K562 (cell line): ENCODE measurements at regions not wholly inside any gene's neighbourhood (a gene's known extent, or its start where the extent isn't known, plus 50 kb on each side); places are given as distances from the start of the nearest gene placed in this dataset.

Experiments used
- ATAC-seq: fragments of 200-7000 bp; cut with Tn5 transposase; 3 replicates; pipeline ENCODE4 v1.9.1; 2020; ENCODE audit warnings: moderate library complexity
- BruUV-seq: library from RNA; stranded (reverse); fragments of 400-500 nt; replicated peaks from 2 replicates; lab custom pipeline; 2021; lab: Mats Ljungman, UMichigan
- CTCF ChIA-PET: fragments of 300-600 bp; formaldehyde crosslinking; extraction: SDS; loops from one replicate; lab custom pipeline; 2021; ENCODE audit warnings: low intra/inter-chr PET ratio; lab: Yijun Ruan, JAX
- POLR2A ChIA-PET: fragments of 300-600, 350-650 bp; sonication (Branson Sonifier 250); formaldehyde crosslinking; extraction: SDS; loops from one replicate; lab custom pipeline; 2021; ENCODE audit warnings: antibody characterized with exemption, inconsistent platforms; lab: Yijun Ruan, JAX
- DNase-seq, 4 experiments: peaks; one replicate each; pipeline versions ENCODE4 v3.0.0 to v3.0.0-alpha.2; 2011 to 2018; ENCODE audit warnings: low spot score in 3 of 4, mixed read lengths in 3 of 4; ENCODE audit errors: extremely low read depth in 1 of 4
- FAIRE-seq: peaks from 2 replicates; lab custom pipeline; 2011; peaks lifted over from hg19 to GRCh38; lab: Jason Lieb, UNC
- H2AFZ ChIP-seq: 2 replicates; pipeline ENCODE4 v1.6.0; 2011; ENCODE audit warnings: low read depth, low read length, control low read depth, inconsistent platforms
- H3K27ac ChIP-seq: fragments of 200-600 bp; 3 replicates; pipeline ENCODE4 v1.8.0; 2011; ENCODE audit warnings: low read depth, mild to moderate bottlenecking, control low read depth, inconsistent platforms, low read length, moderate library complexity, mixed read lengths; ENCODE audit errors: extremely low read depth
- H3K27me3 ChIP-seq, 2 experiments: fragments of 300-600 bp in 1 of 2; 2 replicates in 1 of 2; 3 replicates in 1 of 2; pipeline versions ENCODE4 v1.6.0 to v1.8.0; 2011; ENCODE audit warnings: inconsistent platforms in 2 of 2, low read length in 2 of 2, mild to moderate bottlenecking in 1 of 2, mixed read lengths in 1 of 2, moderate library complexity in 1 of 2; ENCODE audit not compliant: control insufficient read depth in 2 of 2, insufficient read depth in 2 of 2
- H3K36me3 ChIP-seq: fragments of 300-600 bp; 3 replicates; pipeline ENCODE4 v1.8.0; 2011; ENCODE audit warnings: mild to moderate bottlenecking, low read length, inconsistent platforms; ENCODE audit not compliant: control insufficient read depth, insufficient read depth
- H3K4me1 ChIP-seq, 2 experiments: fragments of 200-600 bp in 1 of 2; replicated peaks in 1 of 2; 2 replicates in 1 of 2; 3 replicates in 1 of 2; pipeline versions ENCODE4 v1.5.1 to v1.8.0; 2011; ENCODE audit warnings: inconsistent platforms in 2 of 2, low read length in 2 of 2, mild to moderate bottlenecking in 1 of 2, mixed read lengths in 1 of 2, moderate library complexity in 1 of 2; ENCODE audit not compliant: control insufficient read depth in 2 of 2, insufficient read depth in 2 of 2
- H3K4me2 ChIP-seq: 2 replicates; pipeline ENCODE4 v1.6.1; 2011; ENCODE audit warnings: low read length, control low read depth, inconsistent platforms, mixed read lengths; ENCODE audit not compliant: insufficient read depth
- H3K4me3 ChIP-seq: fragments of 200-600 bp; sonication (generic), shearing (Covaris generic); 2 replicates; pipeline ENCODE4 v1.5.1; 2016; ENCODE audit warnings: control low read depth, inconsistent platforms
- H3K79me2 ChIP-seq: fragments of 200-600 bp; 3 replicates; pipeline ENCODE4 v1.8.0; 2011; ENCODE audit warnings: low read length, inconsistent platforms; ENCODE audit not compliant: control insufficient read depth, insufficient read depth
- H3K9ac ChIP-seq, 2 experiments: 2 replicates each; pipeline versions ENCODE4 v1.6.0 to v1.6.1; 2011; ENCODE audit warnings: low read depth in 2 of 2, low read length in 2 of 2, control low read depth in 1 of 2, inconsistent platforms in 1 of 2, mild to moderate bottlenecking in 1 of 2, mixed read lengths in 1 of 2; ENCODE audit not compliant: insufficient read depth in 1 of 2
- H3K9me1 ChIP-seq: one replicate; pipeline ENCODE4 v1.6.0; 2011; ENCODE audit warnings: inconsistent platforms, mild to moderate bottlenecking, low read length, moderate library complexity; ENCODE audit not compliant: control insufficient read depth, insufficient read depth
- H3K9me3 ChIP-seq: replicated peaks from 2 replicates; pipeline ENCODE4 v1.5.1; 2011; ENCODE audit warnings: low read depth, low read length, inconsistent platforms; ENCODE audit not compliant: control insufficient read depth, insufficient read depth
- H4K20me1 ChIP-seq: replicated peaks from 2 replicates; pipeline ENCODE4 v1.6.1; 2011; ENCODE audit warnings: low read length, inconsistent platforms, mixed read lengths; ENCODE audit not compliant: control insufficient read depth, insufficient read depth
- BCOR ChIP-seq: fragments of 450-650 bp; IDR thresholded peaks from 2 replicates; pipeline ENCODE4 v1.6.1; 2016
- CHD7 ChIP-seq: fragments of 200-600 bp; sonication (generic); IDR thresholded peaks from one replicate; pipeline ENCODE4 v1.6.1; 2012; ENCODE audit warnings: mild to moderate bottlenecking, low read depth, low read length, inconsistent platforms
- MCM7 ChIP-seq, 2 experiments: fragments of 450-650 bp; IDR thresholded peaks; 2 replicates each; pipeline ENCODE4 v1.6.1; 2016 to 2018
- MNT ChIP-seq, 2 experiments: fragments of 450-650 bp; conservative IDR thresholded peaks; 2 replicates each; pipeline ENCODE4 v1.6.1; 2017; ENCODE audit warnings: mild to moderate bottlenecking in 2 of 2, moderate library complexity in 2 of 2
- TCF7 ChIP-seq: sonication (generic); IDR thresholded peaks from 2 replicates; pipeline ENCODE4 v1.6.1; 2016; ENCODE audit warnings: antibody characterized with exemption, borderline replicate concordance
- ZNF644 ChIP-seq: fragments of 200-800 bp; sonication (Bioruptor generic); IDR thresholded peaks from 2 replicates; pipeline ENCODE4 v1.6.1; 2016; ENCODE audit warnings: low read depth, missing genetic modification characterization, missing compliant biosample characterization
- WGBS: fragments of 100-300 bp; shearing (Covaris generic); methylation state at CpG from one replicate; pipeline ENCODE4 v1.1.6; 2016; ENCODE audit warnings: low coverage, mixed read lengths; ENCODE audit not compliant: insufficient coverage; ENCODE audit errors: missing lambda C conversion rate; 5-methylcytosine and 5-hydroxymethylcytosine counted together
- in situ Hi-C: fragments of 300-500 bp; cut with MboI; formaldehyde crosslinking; loops from 4 replicates; pipeline ENCODE4 v1.15.0; 2018; ENCODE audit warnings: inconsistent platforms, mixed read lengths
- intact Hi-C: fragments of 100-400 bp; cut with micrococcal nuclease; formaldehyde crosslinking; loops from 2 replicates; pipeline ENCODE4 v1.14.2; 2022

GRCh38 chr10:105559333-105560097 is 918.4 kb downstream of the SORCS3 start:
- no TSS peak for BruUV-seq
- FAIRE-seq (no peak), ATAC-seq (no peak), DNase-seq (no peak)
- intact Hi-C loops (no loop called here), in situ Hi-C loops (no loop called here)
- Histone ChIP-seq H3K9me1 (no peaks in the 10 kb centered on the region), H3K27ac (no peak overlapping the region), H3K27me3 (no peaks in the 10 kb centered on the region), H3K4me1 (no peaks in the 10 kb centered on the region), H3K4me3 (no peak overlapping the region), H3K79me2 (no peaks in the 10 kb centered on the region), H3K4me2 (no peak overlapping the region), H3K36me3 (no peaks in the 10 kb centered on the region), H2AFZ (no peak overlapping the region), H3K9me3 (no peaks in the 10 kb centered on the region), H3K9ac (no peak overlapping the region), H4K20me1 (no peaks in the 10 kb centered on the region)
- 0% methylated on average over 4 of the region's 4 CpGs for WGBS
- ChIA-PET POLR2A (no interaction called here), CTCF (no interaction called here)
- TF ChIP-seq ZNF644 (tag) (no peak), TCF7 (no peak), BCOR (no peak), MNT (conservative IDR thresholded peaks at IDR 0.05) (no peak), MCM7 (IDR thresholded peaks at IDR 0.05) (no peak), CHD7 (no peak)
